Gastroesophageal sphincter (tissue), 3 donors: ENCODE measurements at regions not wholly inside any gene's neighbourhood (a gene's known extent, or its start where the extent isn't known, plus 50 kb on each side); places are given as distances from the start of the nearest gene placed in this dataset.

Source experiments
- EP300 ChIP-seq: sonication (generic); formaldehyde crosslinking; IDR thresholded peaks from one replicate; pipeline ENCODE4 v1.6.1; 2017; ENCODE audit warnings: antibody characterized with exemption, mild to moderate bottlenecking
- POLR2A ChIP-seq, 2 donors: fragments of 450-650 bp; IDR thresholded peaks; one replicate each; pipeline ENCODE4 v1.6.1; 2017; ENCODE audit warnings: antibody characterized with exemption in 2 of 2, mild to moderate bottlenecking in 2 of 2, moderate library complexity in 1 of 2
- TF ChIP-seq, protein P1 (sequence below), 4 experiments: fragments of 200-600 bp in 2 of 4; fragments of 450-650 bp in 2 of 4; sonication (generic) in 1 of 4; IDR thresholded peaks; one replicate each; pipeline ENCODE4 v1.5.1; 2017 to 2019; ENCODE audit warnings: antibody characterized with exemption in 4 of 4, mild to moderate bottlenecking in 2 of 4, moderate library complexity in 2 of 4

DNA sequence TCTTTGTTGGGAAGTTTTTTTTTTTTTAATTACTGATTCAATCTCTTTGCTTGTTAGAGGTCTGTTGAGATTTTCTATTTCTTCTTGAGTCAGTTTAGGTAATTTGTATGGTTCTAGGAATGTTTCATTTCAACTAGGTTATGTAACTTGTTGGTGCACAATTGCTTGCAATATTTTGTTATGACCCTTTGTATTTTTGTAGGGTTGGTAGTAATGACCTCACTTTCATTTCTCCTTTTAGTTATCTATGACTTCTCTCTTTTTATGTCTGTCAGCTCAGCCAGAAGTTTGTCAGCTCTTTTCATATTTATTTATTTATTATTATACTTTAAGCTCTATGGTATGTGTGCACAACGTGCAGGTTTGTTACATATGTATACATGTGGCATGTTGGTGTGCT is 51.1 kb upstream of the SLC24A3 start:
- TF ChIP-seq, protein P1, sequence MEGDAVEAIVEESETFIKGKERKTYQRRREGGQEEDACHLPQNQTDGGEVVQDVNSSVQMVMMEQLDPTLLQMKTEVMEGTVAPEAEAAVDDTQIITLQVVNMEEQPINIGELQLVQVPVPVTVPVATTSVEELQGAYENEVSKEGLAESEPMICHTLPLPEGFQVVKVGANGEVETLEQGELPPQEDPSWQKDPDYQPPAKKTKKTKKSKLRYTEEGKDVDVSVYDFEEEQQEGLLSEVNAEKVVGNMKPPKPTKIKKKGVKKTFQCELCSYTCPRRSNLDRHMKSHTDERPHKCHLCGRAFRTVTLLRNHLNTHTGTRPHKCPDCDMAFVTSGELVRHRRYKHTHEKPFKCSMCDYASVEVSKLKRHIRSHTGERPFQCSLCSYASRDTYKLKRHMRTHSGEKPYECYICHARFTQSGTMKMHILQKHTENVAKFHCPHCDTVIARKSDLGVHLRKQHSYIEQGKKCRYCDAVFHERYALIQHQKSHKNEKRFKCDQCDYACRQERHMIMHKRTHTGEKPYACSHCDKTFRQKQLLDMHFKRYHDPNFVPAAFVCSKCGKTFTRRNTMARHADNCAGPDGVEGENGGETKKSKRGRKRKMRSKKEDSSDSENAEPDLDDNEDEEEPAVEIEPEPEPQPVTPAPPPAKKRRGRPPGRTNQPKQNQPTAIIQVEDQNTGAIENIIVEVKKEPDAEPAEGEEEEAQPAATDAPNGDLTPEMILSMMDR (IDR thresholded peaks at IDR 0.05): no peak
- TF ChIP-seq POLR2A (IDR thresholded peaks at IDR 0.05): no peak
- no peak for TF ChIP-seq EP300
